K562 (cell line): ENCODE measurements at regions not wholly inside any gene's neighbourhood (a gene's known extent, or its start where the extent isn't known, plus 50 kb on each side); places are given as distances from the start of the nearest gene placed in this dataset.

Experiments
- ATAC-seq: fragments of 200-7000 bp; cut with Tn5 transposase; 3 replicates; pipeline ENCODE4 v1.9.1; 2020; ENCODE audit warnings: moderate library complexity
- BruUV-seq: library from RNA; stranded (reverse); fragments of 400-500 nt; replicated peaks from 2 replicates; lab custom pipeline; 2021; lab: Mats Ljungman, UMichigan
- CTCF ChIA-PET: fragments of 300-600 bp; formaldehyde crosslinking; extraction: SDS; loops from one replicate; lab custom pipeline; 2021; ENCODE audit warnings: low intra/inter-chr PET ratio; lab: Yijun Ruan, JAX
- POLR2A ChIA-PET: fragments of 300-600, 350-650 bp; sonication (Branson Sonifier 250); formaldehyde crosslinking; extraction: SDS; loops from one replicate; lab custom pipeline; 2021; ENCODE audit warnings: antibody characterized with exemption, inconsistent platforms; lab: Yijun Ruan, JAX
- DNase-seq, 4 experiments: peaks; one replicate each; pipeline versions ENCODE4 v3.0.0 to v3.0.0-alpha.2; 2011 to 2018; ENCODE audit warnings: low spot score in 3 of 4, mixed read lengths in 3 of 4; ENCODE audit errors: extremely low read depth in 1 of 4
- FAIRE-seq: peaks from 2 replicates; lab custom pipeline; 2011; peaks lifted over from hg19 to GRCh38; lab: Jason Lieb, UNC
- H2AFZ ChIP-seq: 2 replicates; pipeline ENCODE4 v1.6.0; 2011; ENCODE audit warnings: low read depth, low read length, control low read depth, inconsistent platforms
- H3K27ac ChIP-seq: fragments of 200-600 bp; 3 replicates; pipeline ENCODE4 v1.8.0; 2011; ENCODE audit warnings: low read depth, mild to moderate bottlenecking, control low read depth, inconsistent platforms, low read length, moderate library complexity, mixed read lengths; ENCODE audit errors: extremely low read depth
- H3K27me3 ChIP-seq, 2 experiments: fragments of 300-600 bp in 1 of 2; 2 replicates in 1 of 2; 3 replicates in 1 of 2; pipeline versions ENCODE4 v1.6.0 to v1.8.0; 2011; ENCODE audit warnings: inconsistent platforms in 2 of 2, low read length in 2 of 2, mild to moderate bottlenecking in 1 of 2, mixed read lengths in 1 of 2, moderate library complexity in 1 of 2; ENCODE audit not compliant: control insufficient read depth in 2 of 2, insufficient read depth in 2 of 2
- H3K36me3 ChIP-seq: fragments of 300-600 bp; 3 replicates; pipeline ENCODE4 v1.8.0; 2011; ENCODE audit warnings: mild to moderate bottlenecking, low read length, inconsistent platforms; ENCODE audit not compliant: control insufficient read depth, insufficient read depth
- H3K4me1 ChIP-seq, 2 experiments: fragments of 200-600 bp in 1 of 2; replicated peaks in 1 of 2; 2 replicates in 1 of 2; 3 replicates in 1 of 2; pipeline versions ENCODE4 v1.5.1 to v1.8.0; 2011; ENCODE audit warnings: inconsistent platforms in 2 of 2, low read length in 2 of 2, mild to moderate bottlenecking in 1 of 2, mixed read lengths in 1 of 2, moderate library complexity in 1 of 2; ENCODE audit not compliant: control insufficient read depth in 2 of 2, insufficient read depth in 2 of 2
- H3K4me2 ChIP-seq: 2 replicates; pipeline ENCODE4 v1.6.1; 2011; ENCODE audit warnings: low read length, control low read depth, inconsistent platforms, mixed read lengths; ENCODE audit not compliant: insufficient read depth
- H3K4me3 ChIP-seq: fragments of 200-600 bp; sonication (generic), shearing (Covaris generic); 2 replicates; pipeline ENCODE4 v1.5.1; 2016; ENCODE audit warnings: control low read depth, inconsistent platforms
- H3K79me2 ChIP-seq: fragments of 200-600 bp; 3 replicates; pipeline ENCODE4 v1.8.0; 2011; ENCODE audit warnings: low read length, inconsistent platforms; ENCODE audit not compliant: control insufficient read depth, insufficient read depth
- H3K9ac ChIP-seq, 2 experiments: 2 replicates each; pipeline versions ENCODE4 v1.6.0 to v1.6.1; 2011; ENCODE audit warnings: low read depth in 2 of 2, low read length in 2 of 2, control low read depth in 1 of 2, inconsistent platforms in 1 of 2, mild to moderate bottlenecking in 1 of 2, mixed read lengths in 1 of 2; ENCODE audit not compliant: insufficient read depth in 1 of 2
- H3K9me1 ChIP-seq: one replicate; pipeline ENCODE4 v1.6.0; 2011; ENCODE audit warnings: inconsistent platforms, mild to moderate bottlenecking, low read length, moderate library complexity; ENCODE audit not compliant: control insufficient read depth, insufficient read depth
- H3K9me3 ChIP-seq: replicated peaks from 2 replicates; pipeline ENCODE4 v1.5.1; 2011; ENCODE audit warnings: low read depth, low read length, inconsistent platforms; ENCODE audit not compliant: control insufficient read depth, insufficient read depth
- H4K20me1 ChIP-seq: replicated peaks from 2 replicates; pipeline ENCODE4 v1.6.1; 2011; ENCODE audit warnings: low read length, inconsistent platforms, mixed read lengths; ENCODE audit not compliant: control insufficient read depth, insufficient read depth
- CHD4 ChIP-seq: fragments of 200-600 bp; sonication (generic); IDR thresholded peaks from 3 replicates; pipeline ENCODE4 v1.6.1; 2012; ENCODE audit warnings: low read depth, mild to moderate bottlenecking, mixed read lengths, low read length, inconsistent platforms; ENCODE audit not compliant: insufficient read depth, insufficient replicate concordance, poor library complexity, severe bottlenecking
- DIDO1 ChIP-seq: fragments of 450-650 bp; IDR thresholded peaks from 2 replicates; pipeline ENCODE4 v1.6.1; 2016; ENCODE audit warnings: low read depth, missing biosample characterization, missing genetic modification characterization
- FUS ChIP-seq: fragments of 200-400 bp; formaldehyde crosslinking; optimal IDR thresholded peaks from 2 replicates; pipeline ENCODE3; 2017; ENCODE audit warnings: low read depth, low read length
- GTF2F1 ChIP-seq: IDR thresholded peaks from 2 replicates; pipeline ENCODE4 v1.6.1; 2011; ENCODE audit warnings: low read depth, low read length, improper control_type of control experiment
- PBX2 ChIP-seq, 2 experiments: IDR thresholded peaks in 1 of 2; conservative IDR thresholded peaks in 1 of 2; 2 replicates each; pipeline ENCODE4 v1.6.1; 2016; ENCODE audit warnings: low read depth in 2 of 2, mild to moderate bottlenecking in 1 of 2, missing compliant biosample characterization in 1 of 2, missing genetic modification characterization in 1 of 2, moderate library complexity in 1 of 2
- PTRF ChIP-seq: fragments of 450-650 bp; IDR thresholded peaks from 2 replicates; pipeline ENCODE4 v1.6.1; 2016; ENCODE audit warnings: mild to moderate bottlenecking, missing genetic modification characterization, missing compliant biosample characterization
- TGIF2 ChIP-seq: sonication (generic); formaldehyde crosslinking; IDR thresholded peaks from 2 replicates; pipeline ENCODE4 v1.8.1; 2022; ENCODE audit warnings: mild to moderate bottlenecking, missing genetic modification reagents, moderate library complexity
- ZNF143 ChIP-seq: sonication (generic); formaldehyde crosslinking; IDR thresholded peaks from 2 replicates; pipeline ENCODE4 v1.9.0; 2022; ENCODE audit warnings: mild to moderate bottlenecking, missing genetic modification reagents
- ZNF449 ChIP-seq: fragments of 250-450 bp; sonication (Bioruptor Pico); IDR thresholded peaks from 2 replicates; pipeline ENCODE4 v1.8.0; 2022; ENCODE audit warnings: moderate library complexity, mild to moderate bottlenecking, inconsistent platforms
- WGBS: fragments of 100-300 bp; shearing (Covaris generic); methylation state at CpG from one replicate; pipeline ENCODE4 v1.1.6; 2016; ENCODE audit warnings: low coverage, mixed read lengths; ENCODE audit not compliant: insufficient coverage; ENCODE audit errors: missing lambda C conversion rate; 5-methylcytosine and 5-hydroxymethylcytosine counted together
- in situ Hi-C: fragments of 300-500 bp; cut with MboI; formaldehyde crosslinking; loops from 4 replicates; pipeline ENCODE4 v1.15.0; 2018; ENCODE audit warnings: inconsistent platforms, mixed read lengths
- intact Hi-C: fragments of 100-400 bp; cut with micrococcal nuclease; formaldehyde crosslinking; loops from 2 replicates; pipeline ENCODE4 v1.14.2; 2022

GRCh38 chr6:138716013-138716412, 57.6 kb upstream of the CCDC28A start:
- Histone ChIP-seq H3K4me3 (no peak overlapping the region), H3K27me3 (peaks cover 0 to 6% of the 10 kb centered on the region in 2 experiments; a peak in 1 of 5 replicates), H3K9me1 (no peaks in the 10 kb centered on the region), H3K4me2 (no peak overlapping the region), H4K20me1 (no peaks in the 10 kb centered on the region), H2AFZ (no peak overlapping the region), H3K27ac (no peak overlapping the region), H3K9ac (no peak overlapping the region), H3K4me1 (no peaks in the 10 kb centered on the region), H3K79me2 (no peaks in the 10 kb centered on the region), H3K9me3 (no peaks in the 10 kb centered on the region), H3K36me3 (no peaks in the 10 kb centered on the region)
- DNase-seq (no peak), FAIRE-seq (no peak), ATAC-seq (no peak)
- ChIA-PET POLR2A (interaction anchor here (0.6 kb wide), 1 partner anchor 23 kb away, joined by 3 read pairs; no protein-coding TSS in a partner anchor), CTCF (no interaction called here)
- 6% methylated on average over 1 of the region's 1 CpG for WGBS
- no TSS peak for BruUV-seq
- in situ Hi-C loops = no loop called here
- intact Hi-C loops = no loop called here
- TF ChIP-seq PTRF (no peak), ZNF143 (no peak), PBX2 (CRISPR knock-in tag; IDR thresholded peaks at IDR 0.05; ENCODE audit: low read depth) (no peak), PBX2 (tag; conservative IDR thresholded peaks at IDR 0.05; ENCODE audit: low read depth) (no peak), CHD4 (no peak), GTF2F1 (no peak), DIDO1 (tag) (no peak), ZNF449 (CRISPR knock-in tag) (no peak), TGIF2 (no peak), FUS (no peak)
